Endothelial cell of hepatic sinusoid (primary cell): ENCODE measurements at regions not wholly inside any gene's neighbourhood (a gene's known extent, or its start where the extent isn't known, plus 50 kb on each side); places are given as distances from the start of the nearest gene placed in this dataset.
"Not testable (repeated sequence)": the region's sequence is repeated elsewhere in the genome, so short reads cannot be mapped to it uniquely, and the experiment has no call there.

Experiments used
- in situ Hi-C: cut with HindIII; loops from 2 replicates; pipeline ENCODE4 v1.10.0; 2017; ENCODE audit warnings: low sequenced_read_pairs

DNA sequence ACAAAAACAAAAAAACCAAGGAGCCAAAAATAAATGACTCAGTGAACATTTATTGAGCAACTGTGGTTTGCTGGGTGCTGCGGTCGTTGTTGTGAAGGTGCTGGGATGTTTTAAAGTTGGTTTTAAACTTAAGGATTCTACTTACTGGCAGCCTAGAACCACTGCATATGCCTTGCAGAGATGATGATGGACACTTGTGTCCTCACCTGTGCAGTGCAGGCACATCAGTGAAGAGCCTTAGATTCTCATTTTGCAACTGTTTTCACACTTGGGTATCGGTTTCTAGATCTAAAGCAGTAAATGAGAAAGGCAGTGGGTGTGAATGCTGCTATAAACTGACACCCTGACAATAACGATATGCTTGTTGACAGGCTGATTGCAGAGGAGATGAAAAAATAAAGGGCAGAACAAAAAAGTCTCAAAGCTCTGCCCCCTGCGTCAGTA lies 68.8 kb downstream of the UTRN start:
- in situ Hi-C loops: no loop called here

DNA sequence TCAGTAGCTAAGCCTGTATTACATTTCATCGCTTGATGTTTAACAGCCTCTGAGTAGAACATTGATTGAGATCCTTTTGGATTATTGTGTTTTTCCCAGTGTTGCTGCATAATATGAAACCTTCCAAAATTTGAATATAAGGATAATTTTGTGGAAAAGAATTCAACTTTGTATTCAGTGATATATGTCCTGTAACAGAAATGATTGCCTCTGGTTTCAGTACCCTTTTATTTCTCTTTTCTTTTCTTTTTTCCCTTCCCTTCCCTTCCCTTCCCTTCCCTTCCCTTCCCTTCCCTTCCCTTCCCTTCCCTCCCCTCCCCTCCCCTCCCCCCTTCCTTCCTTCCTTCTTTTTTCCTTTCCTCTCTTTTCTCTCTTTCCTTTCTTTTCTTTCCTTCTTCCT lies 74.6 kb downstream of the UTRN start:
- in situ Hi-C loops: no loop called here

DNA sequence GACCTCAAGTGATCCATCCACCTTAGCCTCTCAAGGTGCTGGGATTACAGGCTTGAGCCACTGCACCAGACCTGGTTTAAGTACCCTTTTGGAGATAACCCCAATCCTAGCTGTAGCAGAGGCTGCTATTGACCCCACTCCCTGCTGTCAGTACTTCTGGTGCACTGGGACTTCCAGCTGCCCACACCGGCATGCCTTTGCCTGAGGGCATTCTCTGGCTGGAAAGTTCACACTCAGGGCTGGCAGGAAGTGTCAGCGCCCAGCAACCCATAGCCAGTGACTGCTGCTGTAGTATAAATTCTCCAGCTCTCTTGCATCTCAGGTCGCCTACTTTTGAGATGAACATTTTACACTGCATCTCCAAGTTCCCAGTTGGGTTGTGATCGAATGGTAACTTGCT lies 75.3 kb downstream of the UTRN start:
- in situ Hi-C loops: no loop called here

DNA sequence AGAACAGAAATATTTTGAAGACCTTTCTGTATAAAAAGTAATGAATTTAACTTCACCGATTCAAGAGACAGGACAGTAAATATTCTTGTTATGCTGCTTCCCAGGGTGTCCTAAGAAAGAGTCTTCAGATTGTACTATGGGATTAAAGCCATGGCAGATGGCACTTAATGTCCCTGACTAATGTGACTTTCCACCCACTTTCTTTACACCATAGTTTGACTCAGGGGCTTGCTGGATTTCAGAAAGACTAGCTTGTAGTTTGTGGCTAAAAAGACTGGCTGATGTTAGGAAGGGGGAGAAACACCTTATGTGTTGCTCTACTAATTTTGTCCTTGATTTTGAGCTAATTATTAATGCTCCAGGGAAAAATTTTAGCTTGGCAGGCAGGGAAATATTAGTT lies 75.9 kb downstream of the UTRN start:
- in situ Hi-C loops: no loop called here

DNA sequence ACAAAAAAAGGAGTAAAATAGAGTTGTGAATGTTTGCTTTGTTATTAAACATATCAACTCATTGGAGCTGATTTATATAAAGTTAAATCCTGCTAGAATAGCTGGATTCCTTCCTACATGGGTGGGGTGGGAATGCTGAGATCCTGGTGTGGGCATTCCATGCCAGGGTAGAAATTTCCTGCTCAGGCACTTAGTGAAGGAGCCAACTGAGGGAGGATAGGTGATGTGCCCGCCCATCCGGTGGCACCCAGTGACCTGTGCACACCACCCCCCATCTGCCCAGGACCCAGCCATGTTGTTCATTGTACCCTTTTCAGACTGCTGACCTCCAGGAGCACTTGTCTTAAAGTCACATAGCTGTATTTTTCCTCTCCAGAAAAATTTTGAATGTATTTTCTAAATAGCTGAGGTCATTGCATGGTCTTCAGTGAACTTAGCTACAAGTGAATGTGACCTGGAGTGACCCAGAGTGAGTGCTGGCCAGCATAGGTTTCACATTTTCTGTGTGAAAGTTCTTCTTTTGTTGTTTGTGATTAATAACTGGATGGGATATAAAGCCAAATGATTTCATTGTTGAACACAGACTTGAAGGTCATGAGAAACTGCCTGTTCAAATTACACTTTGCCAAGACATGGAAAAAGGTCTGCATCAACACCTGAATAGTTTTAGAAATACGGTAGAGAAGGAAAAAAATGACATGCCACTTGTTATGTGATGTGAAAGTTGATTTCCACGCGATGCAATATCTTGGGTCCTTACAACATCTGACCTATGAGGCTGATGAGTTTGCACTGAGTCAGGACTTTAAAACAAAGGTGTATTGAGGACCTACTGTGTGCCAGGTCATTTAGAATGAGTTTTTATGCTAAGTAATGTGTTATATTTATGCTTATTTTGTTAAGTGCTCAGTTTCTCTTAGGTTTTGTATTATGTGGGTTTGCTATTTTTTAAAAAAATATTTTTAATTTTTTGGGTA lies 77.2 kb downstream of the UTRN start:
- in situ Hi-C loops: no loop called here

GRCh38 chr6:144364208-144364720 lies 79.1 kb downstream of the UTRN start:
- in situ Hi-C loops: no loop called here

DNA sequence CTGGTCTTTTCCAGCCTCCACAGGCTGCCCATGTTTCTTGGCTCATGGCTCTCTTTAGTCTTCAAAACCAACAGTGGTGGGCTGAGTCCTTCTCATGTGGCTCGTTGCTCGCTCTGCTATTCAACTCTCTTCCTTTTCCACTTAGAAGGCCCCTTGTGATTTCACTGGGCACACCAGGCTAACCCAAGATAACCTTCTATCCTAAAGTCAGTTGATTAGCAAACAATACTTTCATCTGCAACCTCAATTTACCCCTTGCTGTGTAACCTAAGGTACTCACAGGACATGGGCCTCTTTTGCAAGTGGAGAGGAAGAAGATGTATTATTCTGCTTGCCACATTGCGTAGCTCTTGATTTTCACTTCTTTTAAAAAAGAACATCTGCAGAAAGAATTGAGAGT lies 79.6 kb downstream of the UTRN start:
- in situ Hi-C loops: no loop called here

- in situ Hi-C loops: no loop called here
Observed at GRCh38 chr6:144365271-144365670, 80.1 kb downstream of the UTRN start.

GRCh38 chr6:144369696-144370095 lies 84.6 kb downstream of the UTRN start:
- in situ Hi-C loops: not testable (repeated sequence)

DNA sequence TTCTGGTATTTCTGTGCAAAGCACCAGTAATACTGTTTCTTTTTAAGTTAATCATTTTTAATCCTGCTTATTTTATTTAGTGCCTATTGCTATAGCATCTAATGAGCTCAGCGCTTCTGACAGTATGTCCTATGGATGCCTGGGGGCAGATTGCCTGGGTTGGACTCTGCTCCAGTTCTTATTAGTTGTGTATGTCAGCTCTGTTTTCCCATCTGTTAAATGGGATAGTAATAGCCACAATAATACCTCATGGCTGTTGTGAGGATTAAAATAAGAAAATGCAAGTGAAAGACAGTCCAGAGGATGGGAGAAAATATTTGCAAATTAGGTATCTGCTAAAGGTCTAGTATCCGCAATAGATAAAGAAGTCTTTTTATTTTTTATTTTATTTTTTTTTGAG lies 87.0 kb downstream of the UTRN start:
- in situ Hi-C loops: no loop called here

DNA sequence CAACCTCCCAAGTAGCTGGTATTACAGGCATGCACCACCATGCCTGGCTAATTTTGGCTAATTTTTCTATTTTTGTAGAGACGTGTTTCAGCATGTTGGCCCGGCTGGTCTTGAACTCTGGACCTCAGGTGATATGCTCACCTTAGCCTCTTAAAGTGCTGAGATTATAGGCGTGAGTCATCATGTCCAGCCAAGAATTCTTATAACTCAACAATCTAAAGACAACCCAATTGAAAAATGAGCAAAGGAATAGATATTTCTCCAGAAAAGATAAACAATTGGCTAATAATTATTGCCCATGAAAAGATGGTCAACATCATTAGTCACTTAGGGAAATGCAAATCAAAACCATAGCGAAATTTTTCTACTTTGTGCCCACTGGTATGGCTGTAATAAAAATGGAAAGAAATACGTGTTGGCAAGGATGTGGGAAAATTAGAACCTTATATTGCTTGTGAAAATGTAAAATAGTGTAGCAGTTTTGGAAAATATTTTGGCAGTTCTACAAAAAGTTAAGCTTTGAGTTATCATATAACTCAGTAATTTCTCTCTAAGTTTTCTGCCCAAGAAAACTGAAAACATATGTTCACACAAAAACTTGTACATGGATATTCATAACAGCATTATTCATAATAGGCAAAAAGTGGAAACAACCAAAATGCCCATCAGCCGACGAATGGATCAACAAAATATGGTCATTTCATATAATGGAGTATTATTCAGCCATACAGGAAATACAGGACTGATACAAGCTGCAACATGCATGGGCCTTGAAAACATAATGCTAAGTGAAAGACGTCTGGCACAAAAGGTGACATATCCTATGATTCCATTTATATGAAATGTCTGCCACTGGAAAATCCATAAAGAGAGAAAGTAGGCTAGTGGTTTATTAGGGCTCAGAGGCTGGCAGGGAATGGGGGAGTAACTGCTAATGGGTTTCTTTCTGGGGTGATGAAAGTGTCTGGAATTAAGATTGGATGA lies 87.8 kb downstream of the UTRN start:
- in situ Hi-C loops: no loop called here

- in situ Hi-C loops: not testable (repeated sequence)
Observed at GRCh38 chr6:144374525-144374924, 89.4 kb downstream of the UTRN start.

DNA sequence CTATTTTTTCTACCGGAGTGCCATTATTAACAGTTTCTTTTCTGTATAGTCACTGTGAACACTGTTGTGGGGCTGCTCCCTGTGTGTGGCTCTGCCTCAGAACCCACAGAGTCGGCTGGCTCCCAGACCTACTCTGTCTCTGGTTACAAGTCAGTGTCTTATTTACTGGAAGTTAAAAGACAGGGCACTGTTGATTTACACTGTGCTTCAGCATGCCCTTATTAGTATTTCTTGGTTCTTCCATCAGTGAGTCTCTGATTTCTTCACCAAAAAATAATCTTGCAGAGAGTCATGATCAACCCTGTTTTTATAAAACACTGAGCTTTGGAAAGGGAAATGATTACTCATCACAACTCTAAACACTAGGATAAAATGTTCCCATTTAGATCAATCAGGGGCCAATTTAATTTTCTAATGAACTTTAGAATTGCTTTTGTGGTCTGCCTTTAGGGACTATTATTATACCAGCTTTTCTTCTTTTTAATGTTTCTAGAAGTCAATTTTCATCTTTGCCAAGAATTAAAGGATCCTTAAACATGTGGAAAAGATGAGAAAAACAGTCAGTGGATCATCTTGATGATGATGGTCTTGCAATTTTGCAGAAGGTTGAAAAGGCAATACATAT lies 92.6 kb downstream of the UTRN start:
- in situ Hi-C loops: no loop called here

DNA sequence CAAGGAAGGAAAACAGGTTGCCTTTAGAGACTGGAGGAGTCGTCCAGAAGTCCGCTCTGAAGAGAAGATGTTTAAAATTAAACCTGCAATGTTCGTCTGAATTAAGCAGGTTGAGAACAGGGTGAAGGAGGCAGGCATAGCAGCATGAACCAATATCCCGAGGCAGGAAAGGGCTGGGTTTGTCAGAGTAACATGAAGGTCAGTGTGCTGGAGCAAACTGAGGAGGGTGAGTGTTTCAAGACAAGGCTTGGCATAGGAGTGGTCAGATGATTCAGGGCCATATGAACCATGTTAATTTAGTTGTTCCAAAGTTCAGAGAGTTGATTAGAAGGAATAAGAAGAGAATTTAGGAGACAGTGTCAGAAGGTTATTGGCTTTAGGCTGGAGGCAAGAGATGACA lies 93.3 kb downstream of the UTRN start:
- in situ Hi-C loops: no loop called here

- in situ Hi-C loops: no loop called here
Observed at GRCh38 chr6:144379356-144379755, 94.2 kb downstream of the UTRN start.

- in situ Hi-C loops: not testable (repeated sequence)
Observed at GRCh38 chr6:144381499-144381898, 96.4 kb downstream of the UTRN start.

GRCh38 chr6:144383336-144383735 lies 98.2 kb downstream of the UTRN start:
- in situ Hi-C loops: no loop called here

DNA sequence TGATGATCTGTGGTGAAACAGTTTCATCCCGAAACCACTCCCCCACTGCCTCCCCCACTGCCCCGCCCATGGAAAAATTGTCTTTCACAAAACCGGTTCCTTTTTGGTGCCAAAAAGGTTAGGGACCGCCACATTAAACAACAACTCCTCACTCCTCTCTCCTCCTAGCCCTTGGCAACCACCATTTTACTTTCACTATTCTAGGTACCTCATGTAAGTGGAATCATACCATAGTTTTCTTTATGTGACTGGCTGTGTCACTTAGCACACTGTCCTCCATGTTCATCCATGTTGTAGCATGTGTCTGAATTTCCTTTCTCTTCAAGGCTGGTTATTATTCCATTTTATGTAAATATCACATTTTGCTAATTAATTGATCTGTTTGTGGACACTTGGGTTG lies 99.3 kb downstream of the UTRN start:
- in situ Hi-C loops: no loop called here

DNA sequence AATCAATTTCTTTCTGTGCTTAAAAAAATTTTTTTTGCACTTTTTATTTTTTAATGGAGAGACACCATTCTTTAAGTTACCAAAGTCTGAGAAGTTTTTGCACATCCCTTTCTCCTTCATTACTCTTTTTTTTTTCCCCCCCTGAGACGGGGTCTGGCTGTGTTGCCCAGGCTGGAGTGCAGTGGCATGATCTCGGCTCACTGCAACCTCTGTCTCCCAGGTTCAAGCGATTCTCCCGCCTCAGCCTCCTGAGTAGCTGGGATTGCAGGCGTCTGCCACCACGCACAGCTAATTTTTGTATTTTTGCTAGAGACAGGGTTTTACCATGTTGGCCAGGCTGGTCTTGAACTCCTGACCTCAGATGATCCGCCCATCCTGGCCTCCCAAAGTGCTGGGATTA lies 104.3 kb downstream of the UTRN start:
- in situ Hi-C loops: not testable (repeated sequence)

DNA sequence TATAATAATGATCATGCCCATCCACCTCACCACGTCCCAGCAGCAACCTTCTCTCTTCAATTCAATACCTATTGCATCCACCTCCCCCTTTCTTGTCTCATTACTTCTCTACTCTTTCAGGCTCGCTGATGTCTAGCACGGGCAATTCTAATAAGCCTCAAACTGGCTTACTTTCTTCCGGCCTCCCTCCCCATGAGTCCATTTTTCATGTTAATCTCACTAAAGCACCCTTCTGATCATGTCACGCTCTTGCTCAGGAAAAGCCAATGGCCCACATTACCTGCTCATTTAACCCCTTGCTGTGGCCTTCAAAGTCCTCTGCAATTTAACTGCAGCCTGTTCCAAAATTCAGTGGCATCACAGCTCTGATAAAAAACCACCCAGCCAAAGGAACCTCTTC lies 105.1 kb downstream of the UTRN start:
- in situ Hi-C loops: no loop called here

DNA sequence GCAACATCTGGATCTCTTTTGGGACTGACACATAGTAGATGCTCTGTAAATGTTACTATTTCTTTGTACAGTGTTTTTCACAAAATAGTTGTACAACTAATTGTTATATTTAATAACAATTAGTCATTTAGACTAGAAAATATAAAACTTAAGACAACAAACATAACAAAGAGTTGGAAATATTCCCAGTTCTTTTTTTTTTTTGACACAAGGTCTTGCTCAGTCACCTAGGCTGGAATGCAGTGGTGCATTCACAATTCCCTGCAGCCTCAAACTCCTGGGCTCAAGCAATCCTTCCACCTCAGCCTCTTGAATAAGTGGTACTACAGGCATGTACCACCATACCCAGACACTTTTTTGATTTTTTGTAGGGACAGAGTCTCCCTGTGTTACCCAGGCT lies 105.8 kb downstream of the UTRN start:
- in situ Hi-C loops: no loop called here
